HCT116 (cell line): ENCODE measurements at regions not wholly inside any gene's neighbourhood (a gene's known extent, or its start where the extent isn't known, plus 50 kb on each side); places are given as distances from the start of the nearest gene placed in this dataset.

Source experiments
- ATAC-seq: fragments of 200-7000 bp; cut with Tn5 transposase; 2 replicates; pipeline ENCODE4 v1.9.1; 2020; ENCODE audit warnings: mild to moderate bottlenecking, moderate library complexity
- BruUV-seq: library from RNA; stranded (reverse); fragments of 400-500 nt; replicated peaks from 2 replicates; lab custom pipeline; 2021; lab: Mats Ljungman, UMichigan
- CTCF ChIA-PET: fragments of 300-600 bp; sonication (Branson Sonifier 250); formaldehyde crosslinking; loops from one replicate; lab custom pipeline; 2021; ENCODE audit warnings: antibody characterized with exemption; lab: Charles Lee
- POLR2A ChIA-PET: fragments of 300-600, 350-600 bp; sonication (Branson Sonifier 250); formaldehyde crosslinking; loops from one replicate; lab custom pipeline; 2021; ENCODE audit warnings: antibody characterized with exemption; lab: Charles Lee
- RAD21 ChIA-PET, 2 experiments: fragments of 300-600 bp; sonication (Branson Sonifier 250); formaldehyde crosslinking; loops; one replicate each; lab custom pipeline; 2023; ENCODE audit warnings: low total read pairs in 2 of 2; ENCODE audit not compliant: uncharacterized antibody in 2 of 2, unreplicated experiment in 2 of 2, low non-redundant PET in 1 of 2; lab: Charles Lee
- DNase-seq: peaks from one replicate; pipeline ENCODE4 v3.0.0-alpha.2; 2010; ENCODE audit warnings: low read depth, low spot score
- H2AFZ ChIP-seq: fragments of 200-600 bp; shearing (Covaris generic), sonication (generic); 2 replicates; pipeline ENCODE4 v1.6.1; 2017; ENCODE audit warnings: low read depth, mixed run types, mixed read lengths, antibody characterized with exemption, low read length; ENCODE audit not compliant: poor library complexity, severe bottlenecking
- H3K27ac ChIP-seq: 2 replicates; pipeline ENCODE4 v1.5.1; 2012; ENCODE audit warnings: low read depth, low read length
- H3K27me3 ChIP-seq: fragments of 200-600 bp; sonication (generic); 2 replicates; pipeline ENCODE4 v1.6.1; 2016; ENCODE audit warnings: mixed run types, low read length, mixed read lengths; ENCODE audit not compliant: insufficient read depth
- H3K36me3 ChIP-seq, 2 experiments: fragments of 200-500 bp in 1 of 2; fragments of 200-600 bp in 1 of 2; sonication (Bioruptor generic) in 1 of 2; sonication (generic) in 1 of 2; 2 replicates each; pipeline versions ENCODE4 v1.5.1 to v1.6.1; 2014 to 2016; ENCODE audit warnings: low read length in 2 of 2, inconsistent platforms in 1 of 2, mixed read lengths in 1 of 2, mixed run types in 1 of 2; ENCODE audit not compliant: insufficient read depth in 2 of 2, control insufficient read depth in 1 of 2
- H3K4me1 ChIP-seq, 2 experiments: fragments of 200-600 bp in 1 of 2; sonication (generic) in 1 of 2; 2 replicates each; pipeline versions ENCODE4 v1.5.1 to v1.6.1; 2012 to 2017; ENCODE audit warnings: low read length in 2 of 2, inconsistent platforms in 1 of 2, mild to moderate bottlenecking in 1 of 2, mixed read lengths in 1 of 2, mixed run types in 1 of 2, moderate library complexity in 1 of 2; ENCODE audit not compliant: insufficient read depth in 2 of 2, control insufficient read depth in 1 of 2
- H3K4me2 ChIP-seq: fragments of 200-600 bp; sonication (generic); 2 replicates; pipeline ENCODE4 v1.6.1; 2017; ENCODE audit warnings: mixed run types, low read length, mixed read lengths
- H3K4me3 ChIP-seq, 2 experiments: fragments of 200-600 bp in 1 of 2; sonication (generic) in 1 of 2; replicated peaks in 1 of 2; 2 replicates each; pipeline ENCODE4 v1.5.1; 2011 to 2016; ENCODE audit warnings: low read length in 2 of 2, control low read depth in 1 of 2, low read depth in 1 of 2, mild to moderate bottlenecking in 1 of 2, mixed read lengths in 1 of 2, mixed run types in 1 of 2
- H3K79me2 ChIP-seq: fragments of 200-600 bp; sonication (generic); 2 replicates; pipeline ENCODE4 v1.6.1; 2017; ENCODE audit warnings: mild to moderate bottlenecking, mixed run types, low read length, moderate library complexity, mixed read lengths; ENCODE audit not compliant: insufficient read depth
- H3K9ac ChIP-seq: fragments of 200-600 bp; sonication (generic); 2 replicates; pipeline ENCODE4 v1.6.1; 2016; ENCODE audit warnings: low read length, mixed read lengths
- H3K9me2 ChIP-seq: fragments of 200-600 bp; sonication (generic), shearing (Covaris generic); 2 replicates; pipeline ENCODE4 v1.6.1; 2017; ENCODE audit warnings: mixed run types, mild to moderate bottlenecking, moderate library complexity; ENCODE audit not compliant: insufficient read depth
- H3K9me3 ChIP-seq, 2 experiments: fragments of 200-500 bp in 1 of 2; fragments of 200-600 bp in 1 of 2; sonication (Bioruptor generic) in 1 of 2; sonication (generic) in 1 of 2; 2 replicates each; pipeline ENCODE4 v1.6.1; 2014 to 2017; ENCODE audit warnings: low read length in 2 of 2, mixed read lengths in 2 of 2, inconsistent platforms in 1 of 2, low read depth in 1 of 2, mild to moderate bottlenecking in 1 of 2, mixed run types in 1 of 2, moderate library complexity in 1 of 2; ENCODE audit not compliant: control insufficient read depth in 1 of 2, insufficient read depth in 1 of 2
- H4K20me1 ChIP-seq: fragments of 200-600 bp; sonication (generic), shearing (Covaris generic); 2 replicates; pipeline ENCODE4 v1.6.1; 2017; ENCODE audit warnings: mixed run types, mild to moderate bottlenecking, moderate library complexity; ENCODE audit not compliant: insufficient read depth
- ATF3 ChIP-seq: IDR thresholded peaks from 2 replicates; pipeline ENCODE4 v1.6.1; 2012
- CBX3 ChIP-seq: IDR thresholded peaks from 2 replicates; pipeline ENCODE4 v1.6.1; 2012; ENCODE audit warnings: low read depth
- EGR1 ChIP-seq: IDR thresholded peaks from 2 replicates; pipeline ENCODE4 v1.6.1; 2012; ENCODE audit warnings: low read depth
- ELF1 ChIP-seq: IDR thresholded peaks from 2 replicates; pipeline ENCODE4 v1.6.1; 2012; ENCODE audit warnings: low read depth, borderline replicate concordance
- EZH2 ChIP-seq: fragments of 200-600 bp; sonication (generic); IDR thresholded peaks from 2 replicates; pipeline ENCODE4 v1.6.1; 2017; ENCODE audit warnings: antibody characterized with exemption, mixed run types
- EZH2phosphoT487 ChIP-seq: fragments of 200-600 bp; IDR thresholded peaks from 2 replicates; pipeline ENCODE4 v1.6.1; 2018; ENCODE audit warnings: antibody characterized with exemption, borderline replicate concordance
- FOSL1 ChIP-seq: IDR thresholded peaks from 2 replicates; pipeline ENCODE4 v1.6.1; 2012; ENCODE audit warnings: low read depth
- JUND ChIP-seq: IDR thresholded peaks from 2 replicates; pipeline ENCODE4 v1.6.1; 2012
- POLR2A ChIP-seq: IDR thresholded peaks from 2 replicates; pipeline ENCODE4 v1.7.0; 2011; ENCODE audit warnings: borderline replicate concordance; ENCODE audit not compliant: insufficient read depth, insufficient read length; ENCODE audit errors: extremely low read depth
- POLR2AphosphoS5 ChIP-seq: IDR thresholded peaks from 2 replicates; pipeline ENCODE4 v1.6.1; 2011; ENCODE audit warnings: mild to moderate bottlenecking, low read depth, low read length, moderate library complexity
- RAD21 ChIP-seq: IDR thresholded peaks from 2 replicates; pipeline ENCODE4 v1.6.1; 2012; ENCODE audit warnings: low read depth, mild to moderate bottlenecking
- REST ChIP-seq: IDR thresholded peaks from 2 replicates; pipeline ENCODE4 v1.6.1; 2012; ENCODE audit warnings: low read depth
- SIN3A ChIP-seq: IDR thresholded peaks from 2 replicates; pipeline ENCODE4 v1.6.1; 2012; ENCODE audit warnings: low read depth
- SRF ChIP-seq: IDR thresholded peaks from 2 replicates; pipeline ENCODE4 v1.6.1; 2012; ENCODE audit warnings: low read depth
- TCF7L2 ChIP-seq: IDR thresholded peaks from 2 replicates; pipeline ENCODE4 v1.7.0; 2011; ENCODE audit warnings: borderline replicate concordance, inconsistent platforms; ENCODE audit not compliant: insufficient read depth, insufficient read length; ENCODE audit errors: extremely low read depth
- ZFX ChIP-seq: fragments of 450-650 bp; IDR thresholded peaks from 2 replicates; pipeline ENCODE4 v1.6.1; 2017
- ZNF274 ChIP-seq: fragments of 200-500 bp; sonication (Bioruptor generic); IDR thresholded peaks from 2 replicates; pipeline ENCODE4 v1.6.1; 2014; ENCODE audit warnings: mild to moderate bottlenecking, low read depth, low read length, inconsistent platforms
- intact Hi-C: fragments of 100-400 bp; cut with micrococcal nuclease; formaldehyde crosslinking; loops from 2 replicates; pipeline ENCODE4 v1.10.0; 2022

- no peak for TF ChIP-seq ATF3
- TF ChIP-seq ZNF274 = no peak
- TF ChIP-seq POLR2A = no peak
- TF ChIP-seq, all 23 proteins: peak for 0
- Histone ChIP-seq H3K79me2 (no peaks in the 10 kb centered on the region), H3K9ac (no peak overlapping the region), H3K9me3 (no peaks in the 10 kb centered on the region), H3K4me1 (no peaks in the 10 kb centered on the region), H2AFZ (no peak overlapping the region), H4K20me1 (no peaks in the 10 kb centered on the region), H3K4me3 (no peak overlapping the region), H3K4me2 (no peak overlapping the region), H3K9me2 (no peaks in the 10 kb centered on the region), H3K27ac (no peak overlapping the region), H3K36me3 (no peaks in the 10 kb centered on the region), H3K27me3 (peaks cover 4% of the 10 kb centered on the region; the same call in 1 of the 2 replicates)
- ChIA-PET POLR2A (no interaction called here), RAD21 (no interaction called here), CTCF (no interaction called here)
- intact Hi-C loops = no loop called here
- BruUV-seq = no TSS peak
- DNase-seq (no peak), ATAC-seq (no peak)
Observed at GRCh38 chr2:19262150-19262549, 96.3 kb downstream of the OSR1 start.

GRCh38 chr2:19261061-19261460 is 97.4 kb downstream of the OSR1 start:
- no peak overlapping the region for H2AFZ ChIP-seq
- peaks cover 5 to 6% of the 10 kb centered on the region in 2 experiments; a peak in 2 of 4 replicates for H3K4me1 ChIP-seq
- RAD21 ChIA-PET = no interaction called here
- H3K9ac ChIP-seq = no peak overlapping the region
- H3K9me2 ChIP-seq = no peaks in the 10 kb centered on the region
- H3K27me3 ChIP-seq = peaks cover 4% of the 10 kb centered on the region; the same call in 1 of the 2 replicates
- no peaks in the 10 kb centered on the region for H3K9me3 ChIP-seq
- no peak overlapping the region for H3K4me3 ChIP-seq
- TF ChIP-seq TCF7L2 (no peak), REST (no peak), ZNF274 (no peak), EGR1 (no peak), FOSL1 (no peak), ZFX (no peak), CBX3 (no peak), RAD21 (no peak), EZH2phosphoT487 (no peak), EZH2 (no peak), JUND (no peak), POLR2A (no peak), SRF (no peak), SIN3A (no peak), POLR2AphosphoS5 (no peak), ELF1 (no peak), ATF3 (no peak)
- intact Hi-C loops = no loop called here
- no TSS peak for BruUV-seq
- no peaks in the 10 kb centered on the region for H4K20me1 ChIP-seq
- no peaks in the 10 kb centered on the region for H3K36me3 ChIP-seq
- H3K4me2 ChIP-seq = no peak overlapping the region
- DNase-seq (no peak), ATAC-seq (no peak)
- POLR2A ChIA-PET = no interaction called here
- H3K79me2 ChIP-seq = no peaks in the 10 kb centered on the region
- CTCF ChIA-PET = no interaction called here
- H3K27ac ChIP-seq = no peak overlapping the region
